MV-4-11 (cell line): ENCODE measurements at regions not wholly inside any gene's neighbourhood (a gene's known extent, or its start where the extent isn't known, plus 50 kb on each side); places are given as distances from the start of the nearest gene placed in this dataset.
"Not testable (repeated sequence)": the region's sequence is repeated elsewhere in the genome, so short reads cannot be mapped to it uniquely, and the experiment has no call there.

Source experiments
- DNase-seq: peaks from one replicate; lab custom pipeline; 2025; lab: John Stamatoyannopoulos, UW

DNA sequence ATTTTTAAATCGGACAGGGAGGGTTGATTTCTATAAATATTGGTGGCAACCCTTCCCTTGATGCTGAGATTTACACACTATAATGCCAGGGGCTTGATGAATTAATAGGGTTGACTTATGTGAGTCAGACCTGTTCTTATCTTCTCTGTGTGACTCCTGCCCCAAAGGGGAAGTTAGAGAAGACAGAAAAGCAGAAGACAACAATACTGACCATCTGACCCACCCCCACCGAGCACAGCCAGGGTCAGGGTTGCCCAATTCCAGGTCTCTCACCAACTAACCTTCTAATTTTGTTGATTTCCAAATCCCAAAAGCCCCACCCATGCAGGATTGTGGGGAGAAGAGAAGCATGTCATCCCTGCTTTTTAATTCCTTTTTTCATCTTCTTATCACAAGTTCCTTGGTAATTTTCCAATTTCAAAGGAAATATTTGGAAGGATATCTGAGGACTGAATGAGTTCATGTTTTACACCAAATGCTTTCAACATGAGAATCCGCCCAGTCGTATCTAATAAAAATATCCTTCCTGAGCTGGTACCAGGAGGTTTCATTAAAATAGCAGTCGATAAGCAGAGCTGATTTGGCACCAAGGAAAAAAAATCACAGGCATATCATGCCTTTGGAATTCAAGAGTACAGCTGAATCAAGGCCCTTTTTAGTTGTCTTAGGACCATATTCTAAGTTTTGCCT lies 603.4 kb upstream of the CDH11 start:
- peak; percentile 86 for DNase-seq

DNA sequence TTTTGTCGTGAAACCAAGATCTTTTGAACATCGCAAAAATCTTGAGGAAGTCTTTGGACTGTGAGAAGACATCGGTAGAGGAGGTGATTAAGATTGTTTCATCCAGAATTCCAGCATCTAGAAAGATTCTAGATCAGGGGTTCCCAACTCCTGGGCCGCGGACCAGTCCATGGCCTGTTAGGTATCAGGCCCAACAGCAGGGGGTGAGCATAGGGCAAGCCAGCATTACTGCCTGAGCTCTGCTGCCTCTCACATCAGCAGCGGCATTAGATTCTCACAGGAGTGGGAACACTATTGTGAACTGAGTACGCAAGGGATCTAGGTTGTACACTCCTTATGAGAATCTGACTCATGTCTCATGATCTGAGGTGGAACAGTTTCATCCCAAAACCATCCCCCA lies 600.6 kb upstream of the CDH11 start:
- no peak for DNase-seq

DNA sequence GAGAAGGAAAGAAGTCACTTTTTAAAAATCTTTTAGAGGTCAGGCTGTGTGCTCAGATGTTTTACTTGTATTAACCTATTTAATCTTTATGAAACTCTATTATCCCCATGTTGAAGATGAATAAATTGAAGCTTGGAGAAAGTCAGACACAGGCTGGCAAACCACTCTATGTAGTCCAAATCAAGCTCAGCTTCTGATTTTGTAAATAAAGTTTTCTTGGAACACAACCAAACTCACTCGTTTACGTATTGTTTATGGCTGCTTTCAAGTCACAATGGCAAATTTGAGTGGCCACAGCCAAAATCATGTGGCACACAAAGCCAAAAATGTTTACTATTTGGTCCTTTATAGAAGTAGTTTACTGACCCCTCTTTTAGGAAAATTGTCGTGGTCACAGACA lies 596.0 kb upstream of the CDH11 start:
- DNase-seq, result no peak

DNA sequence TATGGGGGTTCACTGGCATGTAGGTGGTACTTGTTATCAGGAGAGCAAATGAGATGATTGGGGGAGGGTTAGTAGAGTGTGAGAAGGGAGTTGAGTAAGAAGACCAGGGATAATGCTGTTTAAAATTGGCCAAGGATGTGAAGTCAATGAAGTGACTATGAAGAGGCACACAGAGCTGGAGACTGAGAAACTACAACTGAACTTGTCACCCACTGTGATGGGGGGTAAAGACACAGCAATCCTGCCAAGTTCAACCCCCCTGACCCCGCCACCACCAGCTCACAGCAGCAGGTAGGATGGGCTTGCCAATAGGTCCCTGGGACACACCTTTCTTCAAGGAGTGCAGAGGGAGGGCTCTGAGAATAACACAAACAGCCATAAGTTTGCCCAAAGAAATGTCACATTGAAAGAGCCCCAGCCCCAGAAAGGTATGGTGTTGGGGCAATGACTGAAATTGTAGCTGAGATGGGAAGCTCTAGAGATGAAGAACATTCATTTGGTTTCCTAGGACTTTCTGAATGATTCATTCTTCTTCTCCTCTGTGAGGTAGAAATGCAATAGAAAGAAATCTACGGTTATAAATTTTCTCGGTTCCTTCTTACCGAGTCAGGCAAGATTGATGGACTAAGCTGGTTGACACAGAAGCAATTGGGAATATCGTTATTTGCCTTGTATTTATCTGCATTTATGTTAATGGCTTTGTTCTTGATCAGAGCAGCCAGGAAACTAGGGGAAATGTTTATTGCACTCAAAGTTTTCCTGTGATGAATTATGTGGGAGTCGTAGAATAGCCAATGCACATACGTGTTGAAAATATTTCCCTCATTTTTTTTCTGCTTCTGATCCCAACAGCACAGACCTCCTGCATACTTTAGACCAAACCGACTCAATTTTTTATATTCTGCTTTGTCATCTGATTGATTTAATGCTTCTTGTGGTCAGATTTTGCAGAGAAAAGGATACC lies 595.2 kb upstream of the CDH11 start:
- peak; percentile 38 for DNase-seq

DNA sequence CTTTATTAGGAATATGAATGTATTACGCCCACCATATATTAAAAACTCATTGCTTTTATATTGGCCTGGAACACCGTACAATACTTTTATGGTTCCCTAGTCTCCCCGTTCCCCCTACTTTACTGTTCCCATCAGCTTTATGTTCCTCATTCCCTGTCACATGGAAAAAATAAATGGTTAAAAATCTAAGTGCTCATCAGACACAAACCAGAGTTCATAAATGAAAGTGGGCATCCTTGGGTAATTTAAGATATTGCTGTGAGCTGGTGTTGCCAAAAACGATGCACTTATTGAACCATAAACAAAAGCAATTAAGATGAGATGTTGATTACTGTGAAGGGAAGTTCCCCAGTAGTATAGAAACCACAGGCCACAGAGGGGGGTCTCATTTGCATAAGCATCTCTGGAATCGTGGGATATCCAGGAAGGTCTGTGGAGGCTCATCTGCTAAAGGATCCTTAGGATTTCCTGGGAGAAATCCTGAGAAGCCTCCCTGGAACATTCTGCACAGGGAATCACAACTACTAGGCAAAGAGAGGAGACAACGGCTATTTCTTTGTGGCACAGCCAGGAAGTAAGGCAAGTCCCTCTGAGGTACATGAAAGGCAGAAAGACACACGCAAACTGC lies 591.4 kb upstream of the CDH11 start:
- DNase-seq, result no peak

DNA sequence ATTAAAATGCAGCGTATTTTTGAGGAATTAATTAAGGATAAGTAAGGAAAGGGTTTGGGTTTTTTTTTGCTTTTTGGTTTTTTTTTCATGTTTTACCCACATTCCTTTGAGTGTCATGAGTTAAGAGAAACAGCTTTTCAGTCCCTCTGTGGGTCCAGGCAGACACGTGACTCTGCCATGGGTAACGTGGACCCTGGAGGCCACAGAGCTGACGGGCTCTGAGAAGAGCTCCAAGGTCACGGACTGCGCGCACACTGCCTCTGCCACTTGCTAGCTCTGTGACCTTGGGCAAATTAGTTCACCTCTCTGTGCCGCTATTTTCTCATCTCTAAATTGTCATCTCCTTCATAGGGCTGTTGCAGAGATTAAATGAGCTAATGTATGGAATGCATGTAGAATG lies 588.2 kb upstream of the CDH11 start:
- DNase-seq, result no peak

DNA sequence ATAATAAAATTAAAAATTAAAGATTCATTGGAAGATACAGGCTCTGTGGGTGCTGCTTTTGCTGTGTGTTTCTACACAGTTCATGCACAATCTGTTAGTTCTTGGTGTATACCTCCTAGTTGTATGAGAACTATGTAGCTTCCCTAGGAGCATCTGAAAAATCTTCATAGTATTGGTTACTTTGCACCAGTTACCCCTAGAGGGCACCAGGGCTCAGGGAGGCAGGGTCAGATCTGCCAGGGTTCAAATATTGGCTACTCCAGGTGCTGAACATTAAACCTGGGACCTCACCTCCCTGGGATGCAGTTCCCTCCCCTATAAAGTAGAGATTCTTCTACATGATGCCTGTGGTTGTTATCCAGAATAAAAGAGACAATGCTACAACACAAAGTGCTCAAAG lies 583.0 kb upstream of the CDH11 start:
- no peak for DNase-seq

DNA sequence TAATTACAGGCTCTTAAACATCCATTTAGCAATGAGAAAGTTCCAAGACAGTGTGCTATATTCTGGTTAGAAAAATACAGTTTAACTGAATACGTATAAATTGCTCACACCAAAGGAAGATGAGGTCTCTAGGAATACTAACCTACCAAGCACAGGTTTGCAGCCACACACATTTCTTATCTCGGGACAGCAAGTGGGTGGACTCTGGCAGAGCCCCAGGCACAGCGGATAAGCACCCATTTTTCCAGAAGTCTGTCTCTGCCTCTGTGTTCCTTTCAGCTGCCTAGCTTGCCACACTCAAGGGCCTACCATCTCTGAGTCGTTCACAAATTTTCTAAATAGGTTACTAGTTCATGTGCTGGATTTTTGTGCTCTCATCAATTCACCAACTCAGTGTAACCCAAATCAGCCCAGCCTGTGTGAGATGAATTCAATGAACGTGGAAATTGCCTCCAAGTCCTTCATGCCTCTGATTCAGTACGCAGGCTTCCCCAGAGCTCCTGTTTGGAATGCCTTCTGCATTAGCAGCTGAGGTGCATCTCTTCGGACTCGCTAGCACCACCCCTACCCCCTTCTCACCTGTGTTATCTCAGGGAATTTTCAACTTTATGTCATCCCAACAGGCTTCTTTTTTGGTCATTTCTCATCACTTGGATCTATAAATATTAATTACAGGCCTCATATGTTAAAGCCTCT lies 581.0 kb upstream of the CDH11 start:
- DNase-seq, result no peak

DNA sequence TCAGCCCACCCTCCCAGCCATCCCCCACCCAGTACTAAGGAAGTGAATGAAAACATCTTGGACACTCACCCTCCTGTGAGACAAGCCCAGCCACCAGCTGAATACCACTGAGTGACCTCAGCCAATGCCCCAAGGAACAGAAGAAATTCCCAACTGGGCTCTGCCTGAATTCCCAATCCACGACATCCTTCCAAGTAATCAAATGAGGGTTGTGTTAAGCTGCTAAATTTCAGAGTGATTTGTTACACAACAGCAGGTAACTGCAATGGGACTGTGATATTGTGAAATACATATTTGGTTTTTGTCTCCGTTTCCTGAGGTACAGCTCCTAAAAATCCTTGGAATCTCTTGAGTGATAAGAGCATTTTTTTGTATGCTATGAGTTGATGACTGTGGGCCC lies 578.7 kb upstream of the CDH11 start:
- no peak for DNase-seq

DNA sequence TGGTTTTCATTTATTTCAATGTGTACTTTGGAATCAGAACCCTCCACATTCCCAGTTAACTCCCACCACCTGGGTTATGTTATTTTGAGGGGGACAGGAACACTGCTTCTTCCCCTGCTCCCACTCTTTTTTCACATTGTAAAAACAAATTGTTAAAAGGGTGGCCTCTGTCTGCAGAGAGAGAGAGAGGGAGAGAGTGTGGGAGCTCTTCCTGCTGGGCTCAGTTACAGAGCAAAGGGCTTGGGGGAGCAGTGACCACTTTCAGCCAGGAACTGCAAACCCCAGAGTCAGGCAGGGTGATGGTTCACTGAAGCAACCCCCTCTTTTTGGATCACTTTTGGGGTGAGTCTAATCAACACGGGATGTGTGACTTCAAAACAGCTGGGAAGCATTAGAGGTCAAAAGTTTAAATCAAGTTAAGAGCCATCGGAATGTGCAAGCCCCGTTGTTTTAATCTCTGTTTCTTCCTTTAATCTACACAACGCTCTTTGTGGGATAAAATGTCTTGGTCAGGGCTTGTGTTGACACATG lies 577.0 kb upstream of the CDH11 start:
- DNase-seq, result no peak

DNA sequence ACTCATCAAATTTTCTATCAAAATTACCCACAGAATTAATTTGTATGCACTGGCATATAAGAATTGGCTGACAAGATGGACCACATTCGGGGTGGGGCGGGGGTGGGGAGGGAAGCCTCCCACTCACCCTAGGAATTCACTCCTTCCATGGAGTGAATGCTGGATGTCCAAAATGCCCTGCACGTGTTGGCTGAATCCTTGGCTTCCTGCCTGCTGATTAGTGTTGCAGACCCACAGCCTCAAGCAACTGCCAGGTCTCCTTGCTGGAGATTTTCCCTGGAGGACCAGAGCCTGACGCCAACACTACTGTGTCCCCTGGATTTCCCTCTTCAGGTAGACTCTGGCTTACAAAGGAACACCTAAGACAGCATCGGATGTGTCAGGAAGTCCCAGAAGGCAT lies 575.7 kb upstream of the CDH11 start:
- no peak for DNase-seq

DNA sequence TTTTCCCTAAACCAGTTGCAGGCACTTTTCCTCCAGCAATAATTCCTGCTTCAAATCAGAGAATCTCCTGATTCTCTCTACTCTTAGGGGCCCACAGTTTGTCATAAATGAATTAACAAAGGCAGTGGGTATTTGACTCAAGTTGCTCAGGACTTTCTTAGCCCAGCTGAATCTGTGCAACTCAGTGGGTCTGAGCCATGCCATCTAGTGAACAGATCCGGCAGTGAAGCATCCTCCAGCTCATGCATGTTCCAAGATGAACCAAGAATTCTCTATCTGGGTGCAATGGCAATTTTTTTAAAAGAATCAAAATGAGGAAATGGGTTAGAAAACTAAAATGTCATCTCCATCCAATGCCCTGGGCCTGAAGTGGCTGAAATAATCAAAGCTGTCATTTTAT lies 575.2 kb upstream of the CDH11 start:
- DNase-seq, result no peak

DNA sequence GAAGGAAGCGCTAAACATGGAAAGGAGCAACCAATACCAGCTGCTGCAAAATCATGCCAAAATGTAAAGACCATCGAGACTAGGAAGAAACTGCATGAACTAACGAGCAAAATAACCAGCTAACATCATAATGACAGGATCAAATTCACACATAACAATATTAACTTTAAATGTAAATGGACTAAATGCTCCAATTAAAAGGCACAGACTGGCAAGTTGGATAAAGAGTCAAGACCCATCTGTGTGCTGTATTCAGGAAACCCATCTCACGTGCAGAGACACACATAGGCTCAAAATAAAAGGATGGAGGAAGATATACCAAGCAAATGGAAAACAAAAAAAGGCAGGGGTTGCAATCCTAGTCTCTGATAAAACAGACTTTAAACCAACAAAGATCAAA lies 570.0 kb upstream of the CDH11 start:
- not testable (repeated sequence) for DNase-seq

DNA sequence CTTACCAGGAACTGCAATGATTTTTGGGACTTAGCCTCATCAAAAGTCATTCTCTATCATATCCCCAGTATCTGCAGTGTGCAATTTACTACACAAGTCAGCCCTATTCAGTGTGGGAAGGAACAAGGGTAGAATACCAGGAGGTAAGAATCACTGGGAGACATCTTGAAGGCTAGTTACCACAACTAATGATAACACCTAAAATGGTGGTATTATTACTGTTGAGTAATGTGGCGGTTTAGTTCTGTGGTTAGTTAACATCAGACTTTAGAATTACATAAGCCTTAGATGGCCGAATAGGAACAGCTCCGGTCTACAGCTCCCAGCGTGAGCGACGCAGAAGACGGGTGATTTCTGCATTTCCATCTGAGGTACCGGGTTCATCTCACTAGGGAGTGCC lies 567.9 kb upstream of the CDH11 start:
- DNase-seq, result peak; percentile 88

DNA sequence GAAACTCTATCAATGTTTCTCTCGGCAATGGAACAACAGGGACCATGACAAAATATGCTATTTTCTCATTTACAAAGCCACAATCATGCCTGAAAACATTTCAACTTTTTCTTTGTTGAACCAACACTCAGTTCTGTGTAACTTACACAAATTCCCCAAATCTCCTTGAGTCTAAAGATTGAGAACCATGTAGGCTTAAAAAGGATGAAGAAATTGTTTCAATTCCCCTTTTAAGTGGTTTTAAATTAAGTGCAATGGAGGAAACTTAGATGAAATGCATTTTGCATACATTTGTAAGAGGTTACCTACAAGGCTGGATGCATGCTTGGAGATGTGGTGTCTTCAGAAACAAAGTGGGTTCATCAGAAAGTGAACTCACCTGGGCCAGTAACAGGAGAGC lies 566.4 kb upstream of the CDH11 start:
- peak; percentile 88 for DNase-seq

DNA sequence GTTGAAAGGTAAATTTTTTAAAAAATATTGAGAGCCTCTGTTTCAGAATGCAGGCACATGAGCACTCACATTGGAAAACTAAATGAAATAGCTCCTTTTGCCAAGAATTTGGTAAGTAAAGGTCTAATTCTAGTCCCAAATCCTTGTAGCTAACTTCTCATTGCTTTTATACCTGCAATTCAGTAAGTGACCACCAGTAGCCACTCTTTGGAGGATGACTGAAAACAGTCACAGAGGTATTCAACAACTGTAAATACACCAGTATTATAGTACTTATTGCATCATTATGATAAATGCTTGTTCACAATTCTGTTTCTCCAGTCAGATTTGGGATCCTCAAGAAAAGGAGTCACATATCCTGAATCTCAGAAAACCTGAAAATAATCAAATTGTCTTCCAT lies 562.4 kb upstream of the CDH11 start:
- peak; percentile 13 for DNase-seq

DNA sequence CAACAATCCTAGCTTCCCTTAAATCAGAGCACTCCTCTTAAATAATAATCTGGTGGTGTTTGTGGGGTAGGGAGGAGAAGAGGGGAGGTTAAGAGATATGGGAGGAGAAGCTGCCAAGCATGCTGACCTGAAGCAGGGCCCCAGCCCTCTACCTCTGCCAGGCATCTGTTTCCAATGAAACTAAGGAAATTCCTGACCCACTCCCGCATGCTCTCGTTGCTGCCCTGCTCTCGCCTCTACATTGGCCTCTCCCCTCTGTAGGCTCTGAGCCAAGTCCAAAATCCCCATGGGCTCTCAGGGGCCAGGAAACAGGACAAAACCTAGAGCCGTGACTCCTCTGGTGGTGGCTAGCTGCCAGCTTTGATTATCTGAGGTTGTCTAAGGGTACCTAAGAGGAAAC lies 559.5 kb upstream of the CDH11 start:
- DNase-seq, result no peak

DNA sequence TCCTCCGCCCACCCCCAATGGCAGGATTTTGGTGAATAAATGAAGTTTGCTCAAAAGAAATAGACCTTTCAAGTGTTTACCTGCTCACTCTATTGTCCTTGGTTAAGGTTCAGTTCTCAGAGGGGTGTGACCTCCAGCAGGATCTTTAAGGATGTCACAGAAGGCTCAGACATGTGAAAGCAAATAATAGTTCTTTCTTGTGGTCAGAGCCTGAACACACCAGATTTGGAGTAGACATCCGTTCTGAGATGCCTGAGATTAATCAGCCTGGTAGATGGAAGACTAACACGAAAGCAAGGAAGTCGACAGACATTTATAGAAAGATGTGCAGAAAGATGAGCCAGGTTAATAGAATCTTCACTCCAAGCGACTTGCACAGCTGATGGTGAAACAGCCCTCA lies 557.9 kb upstream of the CDH11 start:
- DNase-seq, result no peak

DNA sequence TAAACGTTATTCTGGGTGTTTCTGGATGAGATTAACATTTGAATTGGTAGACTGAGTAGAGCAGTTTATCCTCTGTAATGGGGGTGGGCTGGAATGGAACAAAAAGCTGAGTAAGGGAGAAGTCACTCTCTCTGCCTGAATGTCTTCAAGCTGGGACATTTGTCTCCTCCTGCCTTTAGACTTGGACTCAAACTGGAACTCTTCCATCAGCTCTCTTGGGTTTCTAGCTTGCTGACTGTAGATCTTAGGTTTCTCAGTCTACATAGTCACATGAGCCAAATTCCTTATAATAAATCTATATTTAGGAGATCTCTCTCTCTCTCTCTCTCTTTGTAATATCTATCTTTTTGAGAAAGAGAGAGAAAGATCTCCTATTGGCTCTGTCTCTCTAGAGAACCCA lies 553.3 kb upstream of the CDH11 start:
- DNase-seq, result no peak

DNA sequence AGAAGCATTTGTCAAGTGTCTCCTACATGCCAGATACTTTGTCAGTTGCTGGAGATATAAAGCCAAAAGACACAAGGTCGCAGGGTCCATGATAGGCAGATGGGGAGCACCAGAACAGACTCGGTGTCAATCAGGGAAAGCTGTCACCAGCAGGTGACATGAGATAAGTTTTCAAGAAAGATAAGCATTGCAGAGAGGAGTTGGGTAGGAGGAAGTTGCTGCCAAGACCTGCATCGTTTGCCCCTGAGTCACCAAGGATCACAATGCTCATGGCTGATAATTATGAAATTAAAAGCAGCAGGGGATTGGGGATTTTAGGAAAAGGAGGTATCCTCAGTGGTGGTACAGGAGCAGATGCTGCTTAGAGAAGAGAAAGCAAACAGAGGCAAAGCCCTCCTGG lies 551.1 kb upstream of the CDH11 start:
- DNase-seq, result no peak

DNA sequence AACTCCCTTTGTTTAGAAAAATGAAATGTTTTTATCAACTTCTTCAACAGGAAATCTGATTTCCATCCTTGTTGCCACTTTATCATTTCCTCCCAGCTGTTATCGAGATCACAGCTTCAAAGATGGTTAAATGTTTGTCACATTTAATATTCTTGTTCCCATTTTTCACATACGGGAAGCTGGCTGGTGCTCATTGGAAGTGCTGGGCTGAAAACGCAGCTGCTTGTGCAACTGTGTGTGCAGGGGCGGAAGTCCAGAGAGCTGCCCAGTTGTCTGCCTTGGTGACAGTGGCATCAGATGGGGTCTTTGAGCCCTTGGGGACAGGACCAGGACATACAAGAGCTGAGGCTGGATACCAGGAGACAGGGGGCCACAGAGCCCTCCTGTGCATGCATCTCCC lies 549.2 kb upstream of the CDH11 start:
- DNase-seq, result no peak

DNA sequence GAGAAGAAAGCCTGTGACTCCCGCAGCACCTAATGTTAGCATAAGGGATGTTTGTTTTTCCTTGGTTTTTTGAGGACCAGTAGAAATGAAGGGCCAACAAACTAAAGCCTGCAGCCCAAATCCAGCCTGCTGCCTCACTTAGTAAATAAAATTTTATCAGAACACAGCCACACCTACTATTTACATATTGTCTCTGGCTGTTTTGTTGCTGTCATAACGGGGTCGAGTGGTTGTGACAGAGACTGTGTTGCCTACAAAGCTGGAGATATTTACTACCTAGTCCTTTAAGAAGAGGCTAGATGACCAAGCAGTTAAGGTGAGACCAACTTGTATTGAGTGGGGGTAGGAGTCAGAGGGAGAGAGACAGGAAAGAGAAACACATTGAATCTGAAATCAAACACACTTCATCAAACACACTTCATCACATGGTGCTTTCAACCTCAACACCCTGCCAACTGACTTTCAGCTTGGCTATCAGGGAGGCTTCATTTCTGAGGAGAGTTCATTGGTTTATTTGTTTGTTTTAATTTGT lies 546.3 kb upstream of the CDH11 start:
- no peak for DNase-seq
